ENCODE measurements at regions not wholly inside any gene's neighbourhood (a gene's known extent, or its start where the extent isn't known, plus 50 kb on each side); places are given as distances from the start of the nearest gene placed in this dataset.

DNA sequence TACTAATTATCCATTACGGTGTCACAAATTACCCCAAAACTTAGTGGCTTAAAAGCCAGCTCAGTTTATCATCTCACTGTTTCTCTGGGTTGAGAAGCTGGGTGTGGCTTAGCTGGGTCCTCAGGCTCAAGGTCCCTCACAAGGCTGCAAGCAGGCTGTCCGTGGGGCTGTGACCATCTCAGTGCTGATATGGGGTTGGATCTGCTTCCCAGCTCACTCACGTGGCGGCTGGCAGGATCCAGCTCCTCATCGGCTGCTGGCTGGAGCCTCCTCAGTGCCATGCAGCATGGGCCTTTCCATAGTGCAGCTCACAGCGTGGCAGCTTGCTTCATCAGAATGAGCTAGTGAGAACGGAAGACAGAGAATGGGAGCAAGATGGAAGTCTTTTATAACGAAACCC is 128.5 kb upstream of the CPEB4 start:
- Histone ChIP-seq H2AK5ac (ENCODE audit: low read depth, low read length) (no peak overlapping the region), H3K23ac (ENCODE audit: insufficient read length) (no peak overlapping the region), H3K36me3 (ENCODE audit: control insufficient read depth in 2 of 4, insufficient read depth in 4 of 4, low read length in 3 of 4) (no peaks in the 10 kb centered on the region), H3K4me3 (ENCODE audit: extremely low read depth in 1 of 4, insufficient read depth in 2 of 4, low read depth in 3 of 4, low read length in 4 of 4) (no peak overlapping the region), H3K9me3 (ENCODE audit: insufficient read depth in 2 of 2, low read depth in 1 of 2, low read length in 1 of 2) (no peaks in the 10 kb centered on the region), H2BK12ac (ENCODE audit: low read depth, low read length) (no peak overlapping the region), H2AFZ (ENCODE audit: low read length) (no peak overlapping the region), H3K4ac (replicated peaks; ENCODE audit: insufficient read length, low read depth, low read length) (no peak overlapping the region), H3K9ac (replicated peaks in 1 of 4; ENCODE audit: extremely low read depth in 1 of 4, low read depth in 3 of 4, low read length in 3 of 4) (no peak overlapping the region), H3K4me1 (replicated peaks in 1 of 4; ENCODE audit: control insufficient read depth in 3 of 4, insufficient read depth in 4 of 4, low read length in 3 of 4) (peaks cover 0 to 3% (median under 1%) of the 10 kb centered on the region in 4 experiments; a peak in 2 of 7 replicates), H3K4me2 (ENCODE audit: insufficient read depth in 1 of 2, low read depth in 2 of 2, low read length in 2 of 2) (no peak overlapping the region), H2BK15ac (ENCODE audit: low read length) (no peak overlapping the region), H3K79me2 (ENCODE audit: control insufficient read depth in 1 of 2, insufficient read depth in 2 of 2, low read length in 2 of 2) (no peaks in the 10 kb centered on the region), H3K18ac (ENCODE audit: extremely low read depth, low read length) (no peak overlapping the region), H4K20me1 (replicated peaks in 1 of 2; ENCODE audit: control insufficient read depth in 1 of 2, insufficient read depth in 2 of 2, low read length in 2 of 2) (no peaks in the 10 kb centered on the region), H3K79me1 (ENCODE audit: low read depth, low read length) (no peaks in the 10 kb centered on the region), H2BK20ac (ENCODE audit: low read length) (no peak overlapping the region), H4K5ac (ENCODE audit: insufficient read length, low read depth, low read length) (no peak overlapping the region), H4K8ac (ENCODE audit: extremely low read depth, insufficient read depth, low read length) (no peak overlapping the region), H3K27me3 (replicated peaks in 1 of 4; ENCODE audit: control insufficient read depth in 3 of 4, extremely low read depth in 1 of 4, insufficient read depth in 3 of 4, low read length in 3 of 4) (0 out of 7 replicates have a peak, but pooled peaks cover 0 to 2% (median 0%) of the 10 kb centered on the region in 4 experiments), H4K91ac (replicated peaks; ENCODE audit: insufficient read length, low read length) (no peak overlapping the region), H3K23me2 (ENCODE audit: low read depth, low read length) (no peaks in the 10 kb centered on the region), H3K56ac (replicated peaks; ENCODE audit: insufficient read length, low read depth, low read length) (no peak overlapping the region), H2BK120ac (replicated peaks; ENCODE audit: low read depth, low read length) (no peak overlapping the region), H2BK5ac (ENCODE audit: low read depth, low read length) (no peak overlapping the region), H3K14ac (ENCODE audit: insufficient read length) (no peak overlapping the region), H3K27ac (ENCODE audit: low read depth, low read length) (no peak overlapping the region)
- DNase-seq (ENCODE audit: low read depth in 1 of 2, low spot score in 2 of 2) (no peak), FAIRE-seq (no peak)
- POLR2A ChIA-PET (ENCODE audit: partially characterized antibody), result no interaction called here
- CTCF ChIA-PET (ENCODE audit: partially characterized antibody), result interaction anchor here (0.8 to 1.5 kb wide), 4 partner anchors 29 to 225 kb away, joined by 3 to 5 read pairs (median 3); no protein-coding TSS in a partner anchor
- 97% methylated on average over 8 of the region's 8 CpGs; no CpG with 5 or more reads in 1 of the 2 experiments for WGBS, 2 experiments (ENCODE audit: extremely low coverage in 1 of 2, insufficient coverage in 1 of 2, insufficient read length in 1 of 2, insufficient replicate concordance in 2 of 2, low coverage in 1 of 2, low lambda C conversion rate in 2 of 2, missing lambda C conversion rate in 1 of 2)
- TF ChIP-seq POLR2A (IDR thresholded peaks at IDR 0.05; ENCODE audit: control extremely low read depth in 1 of 2, low read depth in 2 of 2, low read length in 2 of 2) (no peak), HDAC6 (IDR thresholded peaks at IDR 0.05; ENCODE audit: low read depth, low read length) (no peak), POU5F1 (IDR thresholded peaks at IDR 0.05; ENCODE audit: low read depth, low read length) (no peak)
